DLD1 (cell line): ENCODE measurements at regions not wholly inside any gene's neighbourhood (a gene's known extent, or its start where the extent isn't known, plus 50 kb on each side); places are given as distances from the start of the nearest gene placed in this dataset.
"Not testable (repeated sequence)": the region's sequence is repeated elsewhere in the genome, so short reads cannot be mapped to it uniquely, and the experiment has no call there.

Experiments used
- in situ Hi-C: cut with HindIII; loops from 2 replicates; pipeline ENCODE4 v1.10.0; 2017; ENCODE audit warnings: low sequenced_read_pairs

GRCh38 chr1:163633366-163633765, 311.6 kb downstream of the NUF2 start:
- in situ Hi-C loops, result no loop called here

- in situ Hi-C loops, result not testable (repeated sequence)
These were observed 323.9 kb downstream of the NUF2 start for GRCh38 chr1:163645676-163646075.

- in situ Hi-C loops, result no loop called here
These were observed 328.9 kb downstream of the NUF2 start for GRCh38 chr1:163650624-163651023.

- in situ Hi-C loops, result no loop called here
These were observed 330.7 kb downstream of the NUF2 start for GRCh38 chr1:163652441-163652840.

GRCh38 chr1:163655565-163655964, 333.8 kb downstream of the NUF2 start:
- in situ Hi-C loops, result no loop called here

GRCh38 chr1:163656095-163656759, 334.5 kb downstream of the NUF2 start:
- in situ Hi-C loops, result no loop called here

GRCh38 chr1:163657719-163658118, 336.0 kb downstream of the NUF2 start:
- in situ Hi-C loops, result no loop called here

- in situ Hi-C loops, result no loop called here
These were observed 339.6 kb downstream of the NUF2 start for GRCh38 chr1:163661391-163661790.

- in situ Hi-C loops, result no loop called here
These were observed 343.0 kb downstream of the NUF2 start for GRCh38 chr1:163664671-163665335.

- in situ Hi-C loops, result no loop called here
These were observed 346.7 kb downstream of the NUF2 start for GRCh38 chr1:163668472-163668871.

- in situ Hi-C loops, result no loop called here
These were observed 349.4 kb downstream of the NUF2 start for GRCh38 chr1:163670989-163671757.

GRCh38 chr1:163672976-163673758, 351.4 kb downstream of the NUF2 start:
- in situ Hi-C loops, result no loop called here

GRCh38 chr1:163673759-163674151, 352.0 kb downstream of the NUF2 start:
- in situ Hi-C loops, result no loop called here

GRCh38 chr1:163674236-163674635, 352.5 kb downstream of the NUF2 start:
- in situ Hi-C loops, result no loop called here

GRCh38 chr1:163684785-163685184, 363.0 kb downstream of the NUF2 start:
- in situ Hi-C loops, result no loop called here

GRCh38 chr1:163692266-163692665, 370.5 kb downstream of the NUF2 start:
- in situ Hi-C loops, result no loop called here

- in situ Hi-C loops, result no loop called here
These were observed 375.4 kb downstream of the NUF2 start for GRCh38 chr1:163697137-163697536.

- in situ Hi-C loops, result no loop called here
These were observed 380.1 kb downstream of the NUF2 start for GRCh38 chr1:163701783-163702374.

- in situ Hi-C loops, result no loop called here
These were observed 382.0 kb downstream of the NUF2 start for GRCh38 chr1:163703794-163704193.

- in situ Hi-C loops, result no loop called here
These were observed 385.2 kb downstream of the NUF2 start for GRCh38 chr1:163706915-163707314.

GRCh38 chr1:163709636-163710035, 387.9 kb downstream of the NUF2 start:
- in situ Hi-C loops, result no loop called here
